Endothelial cell of umbilical vein (primary cell): ENCODE measurements at regions not wholly inside any gene's neighbourhood (a gene's known extent, or its start where the extent isn't known, plus 50 kb on each side); places are given as distances from the start of the nearest gene placed in this dataset.

ENCODE experiments used
- BruUV-seq: library from RNA; stranded (reverse); fragments of 400-500 nt; replicated peaks from 2 replicates; lab custom pipeline; 2021; lab: Mats Ljungman, UMichigan
- CTCF ChIA-PET: fragments of 300-600, 350-600 bp; sonication (Branson Sonifier 250); formaldehyde crosslinking; loops from one replicate; lab custom pipeline; 2021; ENCODE audit warnings: antibody characterized with exemption, inconsistent platforms; lab: Charles Lee
- POLR2A ChIA-PET: fragments of 300-600, 350-600 bp; sonication (Branson Sonifier 250); formaldehyde crosslinking; loops from one replicate; lab custom pipeline; 2021; ENCODE audit warnings: antibody characterized with exemption, inconsistent platforms; lab: Charles Lee
- DNase-seq: peaks from one replicate; pipeline ENCODE4 v3.0.0-alpha.2; 2011; ENCODE audit warnings: low read depth, low spot score
- FAIRE-seq: peaks from 2 replicates; lab custom pipeline; 2011; peaks lifted over from hg19 to GRCh38; lab: Jason Lieb, UNC
- H2AFZ ChIP-seq: 2 replicates; pipeline ENCODE4 v1.6.0; 2012; ENCODE audit warnings: low read depth, low read length, control low read depth, inconsistent platforms
- H3K27ac ChIP-seq: 2 replicates; pipeline ENCODE4 v1.5.1; 2011; ENCODE audit warnings: low read depth, mild to moderate bottlenecking, control low read depth, low read length, moderate library complexity; ENCODE audit not compliant: insufficient read depth
- H3K27me3 ChIP-seq, 2 experiments: 2 replicates each; pipeline versions ENCODE4 v1.6.0 to v1.6.1; 2011; ENCODE audit warnings: low read length in 2 of 2, mixed read lengths in 1 of 2; ENCODE audit not compliant: control insufficient read depth in 2 of 2, insufficient read depth in 2 of 2
- H3K36me3 ChIP-seq, 2 experiments: 2 replicates in 1 of 2; 3 replicates in 1 of 2; pipeline ENCODE4 v1.5.1; 2011; ENCODE audit warnings: low read length in 2 of 2, mild to moderate bottlenecking in 1 of 2, moderate library complexity in 1 of 2; ENCODE audit not compliant: control insufficient read depth in 2 of 2, insufficient read depth in 2 of 2; ENCODE audit errors: extremely low read depth in 1 of 2
- H3K4me1 ChIP-seq: 3 replicates; pipeline ENCODE4 v1.5.1; 2011; ENCODE audit warnings: mild to moderate bottlenecking, low read length; ENCODE audit not compliant: control insufficient read depth, insufficient read depth; ENCODE audit errors: extremely low read depth
- H3K4me2 ChIP-seq: 2 replicates; pipeline ENCODE4 v1.6.1; 2011; ENCODE audit warnings: low read length, control low read depth, mixed read lengths; ENCODE audit not compliant: insufficient read depth
- H3K4me3 ChIP-seq, 3 experiments: fragments of 200-600 bp in 1 of 3; sonication (generic), shearing (Covaris generic) in 1 of 3; replicated peaks in 1 of 3; 2 replicates each; pipeline ENCODE4 v1.5.1; 2011 to 2016; ENCODE audit warnings: control low read depth in 3 of 3, low read length in 3 of 3, mild to moderate bottlenecking in 2 of 3, inconsistent platforms in 1 of 3, low read depth in 1 of 3, moderate library complexity in 1 of 3; ENCODE audit not compliant: insufficient read depth in 1 of 3
- H3K79me2 ChIP-seq: 2 replicates; pipeline ENCODE4 v1.6.0; 2012; ENCODE audit warnings: low read length, inconsistent platforms; ENCODE audit not compliant: control insufficient read depth, insufficient read depth
- H3K9ac ChIP-seq: replicated peaks from 2 replicates; pipeline ENCODE3; 2011; ENCODE audit warnings: low read length, control low read depth; ENCODE audit not compliant: insufficient read depth; ENCODE audit errors: extremely low read depth
- H3K9me1 ChIP-seq: replicated peaks from 3 replicates; pipeline ENCODE4 v1.6.0; 2011; ENCODE audit warnings: mild to moderate bottlenecking, low read length; ENCODE audit not compliant: control insufficient read depth, insufficient read depth; ENCODE audit errors: extremely low read depth
- H3K9me3 ChIP-seq: replicated peaks from 2 replicates; pipeline ENCODE4 v1.5.1; 2012; ENCODE audit warnings: low read length, inconsistent platforms; ENCODE audit not compliant: control insufficient read depth, insufficient read depth
- H4K20me1 ChIP-seq: replicated peaks from 2 replicates; pipeline ENCODE3; 2011; ENCODE audit warnings: mild to moderate bottlenecking, low read length; ENCODE audit not compliant: control insufficient read depth, insufficient read depth; ENCODE audit errors: extremely low read depth
- EZH2 ChIP-seq: IDR thresholded peaks from 2 replicates; pipeline ENCODE4 v1.6.1; 2012; ENCODE audit warnings: borderline replicate concordance, low read depth, mild to moderate bottlenecking, moderate library complexity, low read length, inconsistent platforms; ENCODE audit not compliant: severe bottlenecking
- FOS ChIP-seq: IDR thresholded peaks from 2 replicates; pipeline ENCODE4 v1.6.1; 2011; ENCODE audit warnings: mild to moderate bottlenecking, low read length, moderate library complexity, borderline replicate concordance; ENCODE audit not compliant: insufficient read depth
- GATA2 ChIP-seq: IDR thresholded peaks from 2 replicates; pipeline ENCODE4 v1.7.0; 2011; ENCODE audit warnings: low read depth, mild to moderate bottlenecking, moderate library complexity, mixed read lengths, low read length; ENCODE audit not compliant: insufficient read length, insufficient read depth
- JUN ChIP-seq: IDR thresholded peaks from 2 replicates; pipeline ENCODE4 v1.6.1; 2011; ENCODE audit warnings: borderline replicate concordance, low read depth; ENCODE audit not compliant: insufficient read length, insufficient read depth
- MYC ChIP-seq: IDR thresholded peaks from one replicate; pipeline ENCODE4 v1.6.1; 2011; ENCODE audit warnings: mild to moderate bottlenecking, low read depth, low read length
- POLR2A ChIP-seq: IDR thresholded peaks from 2 replicates; pipeline ENCODE4 v1.6.1; 2012; ENCODE audit warnings: low read depth, mild to moderate bottlenecking, control low read depth, low read length
- POLR2AphosphoS5 ChIP-seq: IDR thresholded peaks from 2 replicates; pipeline ENCODE4 v1.6.1; 2012; ENCODE audit warnings: low read depth, mild to moderate bottlenecking, control low read depth, low read length, moderate library complexity; ENCODE audit not compliant: insufficient read depth
- dilution Hi-C: fragments of 300-500 bp; cut with MboI; formaldehyde crosslinking; loops from one replicate; pipeline ENCODE4 v1.15.0; 2019; ENCODE audit warnings: low sequenced_read_pairs; ENCODE audit not compliant: extremely low pct_ligation_motif_present
- intact Hi-C: fragments of 100-400 bp; cut with micrococcal nuclease; formaldehyde crosslinking; loops from one replicate; pipeline ENCODE4 v1.10.0; 2022
- TF ChIP-seq, protein P1 (sequence below): IDR thresholded peaks from 2 replicates; pipeline ENCODE4 v1.6.1; 2011; ENCODE audit not compliant: insufficient read depth, insufficient read length
- TF ChIP-seq, protein P2 (sequence below), 2 donors: IDR thresholded peaks; 1 replicate in 1 of 2; 2 replicates in 1 of 2; pipeline ENCODE4 v1.5.1; 2011; ENCODE audit warnings: low read length in 2 of 2, mild to moderate bottlenecking in 2 of 2, moderate library complexity in 2 of 2, control low read depth in 1 of 2, inconsistent platforms in 1 of 2, low read depth in 1 of 2; ENCODE audit not compliant: insufficient read depth in 1 of 2; ENCODE audit errors: extremely low read depth in 1 of 2

DNA sequence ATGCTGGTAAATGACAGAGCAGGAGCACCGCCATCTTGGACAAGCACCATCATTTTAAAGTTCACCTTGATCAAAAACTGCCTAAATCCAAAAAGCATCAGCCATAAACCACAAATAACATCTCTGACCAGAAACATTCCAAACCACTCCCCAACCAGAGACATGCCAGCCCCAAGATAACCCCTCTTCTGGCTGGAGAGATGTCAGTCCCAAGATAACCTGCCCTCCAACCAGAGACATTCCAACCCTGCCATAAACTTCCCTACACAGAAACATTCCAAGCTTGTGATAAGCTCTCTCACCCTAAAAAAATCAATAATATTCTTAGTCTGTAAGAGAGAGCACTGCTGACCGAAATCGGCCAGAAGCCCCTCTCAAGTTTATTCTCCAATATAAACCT lies 659.3 kb downstream of the XPNPEP1 start:
- H3K4me2 ChIP-seq: no peak overlapping the region
- H3K9me3 ChIP-seq: no peaks in the 10 kb centered on the region
- no peaks in the 10 kb centered on the region for H3K36me3 ChIP-seq
- H3K27me3 ChIP-seq: no peaks in the 10 kb centered on the region
- POLR2A ChIA-PET: no interaction called here
- TF ChIP-seq, protein P1, sequence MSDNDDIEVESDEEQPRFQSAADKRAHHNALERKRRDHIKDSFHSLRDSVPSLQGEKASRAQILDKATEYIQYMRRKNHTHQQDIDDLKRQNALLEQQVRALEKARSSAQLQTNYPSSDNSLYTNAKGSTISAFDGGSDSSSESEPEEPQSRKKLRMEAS: no peak
- TF ChIP-seq POLR2A (no peak), GATA2 (no peak), POLR2AphosphoS5 (no peak)
- TF ChIP-seq, protein P2, sequence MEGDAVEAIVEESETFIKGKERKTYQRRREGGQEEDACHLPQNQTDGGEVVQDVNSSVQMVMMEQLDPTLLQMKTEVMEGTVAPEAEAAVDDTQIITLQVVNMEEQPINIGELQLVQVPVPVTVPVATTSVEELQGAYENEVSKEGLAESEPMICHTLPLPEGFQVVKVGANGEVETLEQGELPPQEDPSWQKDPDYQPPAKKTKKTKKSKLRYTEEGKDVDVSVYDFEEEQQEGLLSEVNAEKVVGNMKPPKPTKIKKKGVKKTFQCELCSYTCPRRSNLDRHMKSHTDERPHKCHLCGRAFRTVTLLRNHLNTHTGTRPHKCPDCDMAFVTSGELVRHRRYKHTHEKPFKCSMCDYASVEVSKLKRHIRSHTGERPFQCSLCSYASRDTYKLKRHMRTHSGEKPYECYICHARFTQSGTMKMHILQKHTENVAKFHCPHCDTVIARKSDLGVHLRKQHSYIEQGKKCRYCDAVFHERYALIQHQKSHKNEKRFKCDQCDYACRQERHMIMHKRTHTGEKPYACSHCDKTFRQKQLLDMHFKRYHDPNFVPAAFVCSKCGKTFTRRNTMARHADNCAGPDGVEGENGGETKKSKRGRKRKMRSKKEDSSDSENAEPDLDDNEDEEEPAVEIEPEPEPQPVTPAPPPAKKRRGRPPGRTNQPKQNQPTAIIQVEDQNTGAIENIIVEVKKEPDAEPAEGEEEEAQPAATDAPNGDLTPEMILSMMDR (IDR thresholded peaks at IDR 0.05; ENCODE audit: extremely low read depth in 1 of 2, insufficient read depth in 1 of 2, low read depth in 1 of 2, low read length in 2 of 2): no peak
- no peaks in the 10 kb centered on the region for H4K20me1 ChIP-seq
- dilution Hi-C loops: no loop called here
- BruUV-seq: no TSS peak
- H3K4me3 ChIP-seq: no peak overlapping the region
- no peak overlapping the region for H3K9ac ChIP-seq
- H3K4me1 ChIP-seq: no peaks in the 10 kb centered on the region
- H3K79me2 ChIP-seq: no peaks in the 10 kb centered on the region
- no peak overlapping the region for H3K27ac ChIP-seq
- DNase-seq (no peak), FAIRE-seq (no peak)
- intact Hi-C loops: no loop called here
- CTCF ChIA-PET: no interaction called here
- H2AFZ ChIP-seq: no peak overlapping the region
- no peaks in the 10 kb centered on the region for H3K9me1 ChIP-seq

DNA sequence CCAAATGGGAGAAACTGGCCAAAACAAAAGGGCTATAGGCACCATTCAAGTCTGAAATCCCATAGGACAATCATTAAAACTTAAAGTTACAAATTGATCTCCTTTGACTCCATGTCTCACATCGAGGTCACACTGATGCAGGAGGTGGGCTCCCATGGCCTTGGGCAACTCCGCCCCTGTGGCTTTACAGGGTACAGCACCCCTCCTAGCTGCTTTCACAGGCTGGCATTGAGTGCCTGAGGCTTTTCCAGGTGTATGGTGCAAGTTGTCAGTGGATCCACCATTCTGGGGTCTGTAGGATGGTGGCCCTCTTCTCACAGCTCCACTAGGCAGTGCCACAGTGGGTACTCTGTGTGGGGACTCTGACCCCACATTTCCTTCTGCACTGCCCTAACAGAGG lies 662.1 kb downstream of the XPNPEP1 start:
- ChIA-PET CTCF (no interaction called here), POLR2A (no interaction called here)
- no peaks in the 10 kb centered on the region for H3K27me3 ChIP-seq
- no peak overlapping the region for H3K27ac ChIP-seq
- no peak for FAIRE-seq
- no peaks in the 10 kb centered on the region for H4K20me1 ChIP-seq
- BruUV-seq: no TSS peak
- H2AFZ ChIP-seq: no peak overlapping the region
- no peaks in the 10 kb centered on the region for H3K79me2 ChIP-seq
- H3K4me2 ChIP-seq: no peak overlapping the region
- peaks cover 4% of the 10 kb centered on the region for H3K9me3 ChIP-seq
- intact Hi-C loops (no loop called here), dilution Hi-C loops (no loop called here)
- H3K9me1 ChIP-seq: no peaks in the 10 kb centered on the region
- no peak overlapping the region for H3K4me3 ChIP-seq
- no peaks in the 10 kb centered on the region for H3K4me1 ChIP-seq
- no peak overlapping the region for H3K9ac ChIP-seq
- H3K36me3 ChIP-seq: no peaks in the 10 kb centered on the region
- DNase-seq: no peak
- TF ChIP-seq EZH2: no peak
- no peak for TF ChIP-seq JUN
- no peak for TF ChIP-seq MYC
- no peak for TF ChIP-seq GATA2
- TF ChIP-seq POLR2AphosphoS5: no peak
- TF ChIP-seq, protein P2 (IDR thresholded peaks at IDR 0.05; ENCODE audit: extremely low read depth in 1 of 2, insufficient read depth in 1 of 2, low read depth in 1 of 2, low read length in 2 of 2): no peak
- no peak for TF ChIP-seq POLR2A
- TF ChIP-seq FOS: no peak
- TF ChIP-seq, protein P1: no peak
